ENCODE measurements at regions not wholly inside any gene's neighbourhood (a gene's known extent, or its start where the extent isn't known, plus 50 kb on each side); places are given as distances from the start of the nearest gene placed in this dataset.
"Not testable (repeated sequence)": the region's sequence is repeated elsewhere in the genome, so short reads cannot be mapped to it uniquely, and the experiment has no call there.

DNA sequence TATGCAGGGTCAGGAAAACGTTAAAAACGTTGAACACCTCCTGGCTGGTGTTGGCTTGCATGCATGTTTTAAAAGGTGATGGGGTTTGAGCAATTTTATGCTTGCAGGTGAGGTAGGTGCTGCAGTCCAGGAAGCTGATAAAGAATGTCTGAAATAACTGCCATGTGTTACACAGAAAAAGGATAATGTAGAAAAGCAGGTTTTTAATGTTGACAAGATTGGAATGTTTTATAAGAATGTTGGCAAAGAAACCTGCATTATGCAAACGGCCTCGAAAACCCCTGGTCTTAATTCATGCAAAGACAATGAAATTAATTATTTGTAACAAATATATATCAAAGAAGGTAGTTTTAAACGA is 723.7 kb upstream of the AGA start:
- Histone ChIP-seq H3K36me3 (replicated peaks; ENCODE audit: control insufficient read depth, insufficient read depth, low read length) (no peaks in the 10 kb centered on the region), H3K27me3 (ENCODE audit: control insufficient read depth, insufficient read depth, low read length) (no peaks in the 10 kb centered on the region), H3K4me3 (ENCODE audit: insufficient read depth, low read depth, low read length) (no peak overlapping the region)
- no peak for DNase-seq

DNA sequence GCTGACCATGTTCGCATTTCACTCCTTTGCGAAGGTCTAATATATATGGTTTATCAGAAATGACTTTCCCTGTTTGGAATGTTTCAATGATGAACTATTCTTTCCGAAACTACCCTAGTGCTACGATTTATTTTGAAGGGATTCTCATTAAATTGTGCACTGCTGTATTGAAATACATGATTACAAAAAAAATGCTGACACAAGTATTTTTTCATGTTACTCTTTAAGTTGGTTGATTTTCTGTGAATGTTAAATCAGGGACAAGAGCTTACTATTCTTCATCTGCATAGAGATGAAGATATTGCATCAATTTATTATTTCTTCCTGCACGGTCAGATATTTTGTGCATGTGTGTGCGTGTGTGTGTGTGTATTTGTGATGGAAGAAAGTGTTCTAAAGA is 731.5 kb upstream of the AGA start:
- H3K27me3 ChIP-seq (ENCODE audit: control insufficient read depth, insufficient read depth, low read length): no peaks in the 10 kb centered on the region
- H3K36me3 ChIP-seq (replicated peaks; ENCODE audit: control insufficient read depth, insufficient read depth, low read length): no peaks in the 10 kb centered on the region
- no peak for DNase-seq
- H3K4me3 ChIP-seq (ENCODE audit: insufficient read depth, low read depth, low read length): no peak overlapping the region

GRCh38 chr4:178174756-178175155 is 732.5 kb upstream of the AGA start:
- Histone ChIP-seq H3K36me3 (replicated peaks; ENCODE audit: control insufficient read depth, insufficient read depth, low read length) (no peaks in the 10 kb centered on the region), H3K27me3 (ENCODE audit: control insufficient read depth, insufficient read depth, low read length) (no peaks in the 10 kb centered on the region), H3K4me3 (ENCODE audit: insufficient read depth, low read depth, low read length) (no peak overlapping the region)
- no peak for DNase-seq

DNA sequence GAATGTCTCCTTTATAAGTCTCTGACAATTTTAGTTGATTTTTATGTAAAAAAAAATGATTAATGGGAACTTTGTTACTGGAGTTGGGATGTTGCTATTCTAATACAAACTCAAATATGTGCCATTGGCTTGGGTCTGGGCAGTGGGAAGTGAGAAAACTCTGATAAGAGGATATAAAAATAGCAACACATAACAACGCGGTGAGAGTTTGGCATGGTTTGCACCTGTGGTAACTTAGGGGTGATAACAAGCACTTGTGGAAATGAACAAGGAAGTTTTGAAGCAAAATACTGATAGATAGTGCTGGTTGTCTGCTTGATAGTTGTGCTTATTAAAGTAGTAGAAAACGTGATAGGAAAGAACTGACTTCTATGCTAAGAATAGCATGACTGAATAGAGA is 743.3 kb upstream of the AGA start:
- no peak overlapping the region for H3K4me3 ChIP-seq (ENCODE audit: insufficient read depth, low read depth, low read length)
- no peaks in the 10 kb centered on the region for H3K36me3 ChIP-seq (replicated peaks; ENCODE audit: control insufficient read depth, insufficient read depth, low read length)
- no peak for DNase-seq
- H3K27me3 ChIP-seq (ENCODE audit: control insufficient read depth, insufficient read depth, low read length): no peaks in the 10 kb centered on the region

- H3K36me3 ChIP-seq (replicated peaks; ENCODE audit: control insufficient read depth, insufficient read depth, low read length): no peaks in the 10 kb centered on the region
- H3K27me3 ChIP-seq (ENCODE audit: control insufficient read depth, insufficient read depth, low read length): no peaks in the 10 kb centered on the region
- H3K4me3 ChIP-seq (ENCODE audit: insufficient read depth, low read depth, low read length): no peak overlapping the region
- no peak for DNase-seq
These were observed 750.4 kb upstream of the AGA start for GRCh38 chr4:178192611-178193010.

- DNase-seq: no peak
- H3K27me3 ChIP-seq (ENCODE audit: control insufficient read depth, insufficient read depth, low read length): no peaks in the 10 kb centered on the region
- H3K4me3 ChIP-seq (ENCODE audit: insufficient read depth, low read depth, low read length): no peak overlapping the region
- H3K36me3 ChIP-seq (replicated peaks; ENCODE audit: control insufficient read depth, insufficient read depth, low read length): no peaks in the 10 kb centered on the region
These were observed 754.6 kb upstream of the AGA start for GRCh38 chr4:178196751-178197374.

- no peak for DNase-seq
- no peak overlapping the region for H3K4me3 ChIP-seq (ENCODE audit: insufficient read depth, low read depth, low read length)
- H3K27me3 ChIP-seq (ENCODE audit: control insufficient read depth, insufficient read depth, low read length): no peaks in the 10 kb centered on the region
- H3K36me3 ChIP-seq (replicated peaks; ENCODE audit: control insufficient read depth, insufficient read depth, low read length): no peaks in the 10 kb centered on the region
These were observed 756.5 kb upstream of the AGA start for GRCh38 chr4:178198691-178199090.

DNA sequence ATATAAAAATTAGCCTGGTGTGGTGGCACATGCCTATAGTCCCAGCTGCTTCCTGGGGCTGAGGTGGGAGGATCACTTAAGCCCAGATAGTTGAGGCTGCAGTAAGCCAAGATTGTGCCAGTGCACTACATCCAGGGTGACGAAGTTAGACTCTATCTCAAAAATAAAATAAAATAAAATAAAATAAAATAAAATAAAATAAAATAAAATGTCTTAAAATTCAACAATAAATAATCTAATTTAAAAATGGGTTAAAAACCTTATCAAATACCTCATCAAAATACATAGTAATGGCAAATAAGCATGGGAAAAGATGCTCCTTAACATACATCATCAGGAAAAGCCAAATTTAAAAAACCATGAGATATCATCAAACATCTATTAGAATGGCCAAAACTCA is 760.2 kb upstream of the AGA start:
- no peak overlapping the region for H3K4me3 ChIP-seq (ENCODE audit: insufficient read depth, low read depth, low read length)
- H3K36me3 ChIP-seq (replicated peaks; ENCODE audit: control insufficient read depth, insufficient read depth, low read length): no peaks in the 10 kb centered on the region
- DNase-seq: no peak
- no peaks in the 10 kb centered on the region for H3K27me3 ChIP-seq (ENCODE audit: control insufficient read depth, insufficient read depth, low read length)

DNA sequence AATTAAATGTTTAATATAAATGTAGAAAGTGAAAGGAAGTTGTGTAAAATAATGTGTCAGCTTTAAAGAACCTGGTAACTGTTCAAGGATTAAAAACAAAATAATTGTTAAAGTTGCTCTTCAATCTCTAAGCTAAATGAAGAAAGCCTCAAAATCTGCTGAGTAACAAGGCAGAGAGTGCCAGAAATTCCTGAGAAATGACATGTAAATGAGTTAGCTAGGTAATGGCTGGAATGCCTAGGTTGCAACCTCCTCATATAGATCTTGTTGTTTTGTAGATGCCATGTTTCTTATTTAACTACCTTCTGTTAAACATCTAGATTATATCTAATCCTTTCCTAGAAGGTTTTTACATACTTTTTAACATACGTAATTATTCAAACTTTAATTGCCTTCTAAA is 763.6 kb upstream of the AGA start:
- Histone ChIP-seq H3K27me3 (ENCODE audit: control insufficient read depth, insufficient read depth, low read length) (no peaks in the 10 kb centered on the region), H3K36me3 (replicated peaks; ENCODE audit: control insufficient read depth, insufficient read depth, low read length) (no peaks in the 10 kb centered on the region), H3K4me3 (ENCODE audit: insufficient read depth, low read depth, low read length) (no peak overlapping the region)
- no peak for DNase-seq

- no peak overlapping the region for H3K4me3 ChIP-seq (ENCODE audit: insufficient read depth, low read depth, low read length)
- H3K36me3 ChIP-seq (replicated peaks; ENCODE audit: control insufficient read depth, insufficient read depth, low read length): no peaks in the 10 kb centered on the region
- DNase-seq: no peak
- H3K27me3 ChIP-seq (ENCODE audit: control insufficient read depth, insufficient read depth, low read length): no peaks in the 10 kb centered on the region
These were observed 773.1 kb upstream of the AGA start for GRCh38 chr4:178215309-178215708.

- no peaks in the 10 kb centered on the region for H3K36me3 ChIP-seq (replicated peaks; ENCODE audit: control insufficient read depth, insufficient read depth, low read length)
- DNase-seq: no peak
- no peak overlapping the region for H3K4me3 ChIP-seq (ENCODE audit: insufficient read depth, low read depth, low read length)
- no peaks in the 10 kb centered on the region for H3K27me3 ChIP-seq (ENCODE audit: control insufficient read depth, insufficient read depth, low read length)
These were observed 773.5 kb upstream of the AGA start for GRCh38 chr4:178215763-178216162.

DNA sequence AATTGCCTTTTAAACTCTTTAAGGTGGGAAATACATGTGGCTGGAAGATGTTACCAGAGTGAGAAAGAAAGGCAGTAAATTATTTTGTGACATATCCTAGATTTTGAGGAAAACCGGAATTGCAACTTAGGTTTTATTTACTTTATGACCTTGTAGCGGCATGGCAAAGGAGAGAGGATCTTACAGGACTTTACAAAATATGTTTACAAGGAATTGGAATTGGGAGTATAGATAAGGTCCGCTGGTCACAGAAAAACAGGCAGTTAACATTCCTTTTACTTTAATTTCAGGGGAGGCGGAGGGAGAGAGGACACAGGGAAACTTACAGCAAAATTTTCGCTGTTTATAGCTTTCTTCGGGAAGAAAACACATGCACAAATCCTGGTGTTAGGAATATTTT is 784.2 kb upstream of the AGA start:
- not testable (repeated sequence) for DNase-seq; H3K4me3 ChIP-seq (ENCODE audit: insufficient read depth, low read depth, low read length); H3K36me3 ChIP-seq (replicated peaks; ENCODE audit: control insufficient read depth, insufficient read depth, low read length); H3K27me3 ChIP-seq (ENCODE audit: control insufficient read depth, insufficient read depth, low read length)

DNA sequence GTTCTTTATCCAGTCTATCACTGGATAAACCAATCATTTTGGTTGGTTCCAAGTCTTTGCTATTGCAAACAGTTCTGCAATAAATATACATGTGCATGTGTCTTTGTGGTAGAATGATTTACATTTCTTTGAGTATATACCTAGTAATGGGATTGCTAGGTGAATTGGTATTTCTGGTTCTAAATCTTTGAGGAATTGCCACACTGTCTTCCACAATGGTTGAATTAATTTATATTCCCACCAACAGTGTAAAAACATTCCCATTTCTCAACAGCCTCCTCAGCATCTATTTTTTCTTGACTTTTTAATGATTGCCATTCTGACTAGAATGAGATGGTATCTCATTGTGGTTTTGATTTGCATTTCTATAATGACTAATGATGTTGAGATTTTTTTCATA is 791.7 kb upstream of the AGA start:
- Histone ChIP-seq H3K4me3 (ENCODE audit: insufficient read depth, low read depth, low read length) (no peak overlapping the region), H3K36me3 (replicated peaks; ENCODE audit: control insufficient read depth, insufficient read depth, low read length) (no peaks in the 10 kb centered on the region), H3K27me3 (ENCODE audit: control insufficient read depth, insufficient read depth, low read length) (no peaks in the 10 kb centered on the region)
- DNase-seq: no peak

DNA sequence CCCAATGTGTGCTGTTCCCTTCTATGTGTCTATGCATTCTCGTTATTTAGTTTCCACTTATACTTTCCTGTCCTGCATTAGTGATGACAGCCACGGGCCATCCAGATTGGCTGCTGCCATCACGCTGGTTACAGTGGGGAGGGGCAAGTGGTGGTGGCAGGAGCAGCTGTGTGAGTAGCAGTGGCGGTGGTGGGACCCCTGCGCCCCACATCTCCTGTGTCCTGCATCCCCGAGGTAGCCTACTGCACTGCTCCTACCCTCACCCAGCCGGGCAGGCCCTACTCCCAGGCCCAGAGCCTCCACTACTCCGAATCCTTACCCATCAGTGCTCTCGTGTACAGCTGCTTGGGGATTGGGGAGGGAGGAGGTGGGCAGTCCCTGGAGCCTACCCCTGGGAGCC is 798.7 kb upstream of the AGA start:
- Histone ChIP-seq H3K27me3 (ENCODE audit: control insufficient read depth, insufficient read depth, low read length) (no peaks in the 10 kb centered on the region), H3K4me3 (ENCODE audit: insufficient read depth, low read depth, low read length) (no peak overlapping the region), H3K36me3 (replicated peaks; ENCODE audit: control insufficient read depth, insufficient read depth, low read length) (no peaks in the 10 kb centered on the region)
- DNase-seq: no peak

- H3K27me3 ChIP-seq (ENCODE audit: control insufficient read depth, insufficient read depth, low read length): no peaks in the 10 kb centered on the region
- no peak overlapping the region for H3K4me3 ChIP-seq (ENCODE audit: insufficient read depth, low read depth, low read length)
- no peaks in the 10 kb centered on the region for H3K36me3 ChIP-seq (replicated peaks; ENCODE audit: control insufficient read depth, insufficient read depth, low read length)
- DNase-seq: no peak
These were observed 799.4 kb upstream of the AGA start for GRCh38 chr4:178241601-178242118.

DNA sequence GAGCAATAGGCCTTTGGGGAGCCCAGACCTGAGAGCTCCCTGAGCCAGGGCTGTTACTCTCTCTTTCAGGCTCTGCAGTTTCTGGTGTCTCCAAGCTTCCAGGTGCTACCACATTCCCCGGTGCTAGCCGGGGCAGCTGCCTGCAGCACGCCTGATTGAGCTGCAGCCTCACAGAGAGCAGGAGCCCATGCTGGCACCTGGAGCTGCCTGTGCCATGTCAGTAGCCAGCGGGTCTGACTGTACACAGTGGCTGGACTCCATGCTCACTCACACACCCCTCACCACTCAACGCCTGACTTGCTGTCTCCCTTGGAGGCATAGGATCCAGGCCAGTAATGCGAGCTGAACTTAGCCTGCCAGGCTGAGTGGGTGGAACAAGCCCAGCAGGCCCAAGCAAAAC is 800.4 kb upstream of the AGA start:
- no peaks in the 10 kb centered on the region for H3K36me3 ChIP-seq (replicated peaks; ENCODE audit: control insufficient read depth, insufficient read depth, low read length)
- DNase-seq: no peak
- H3K4me3 ChIP-seq (ENCODE audit: insufficient read depth, low read depth, low read length): no peak overlapping the region
- H3K27me3 ChIP-seq (ENCODE audit: control insufficient read depth, insufficient read depth, low read length): no peaks in the 10 kb centered on the region

All from H7 (cell line).